B cell (primary cell): ENCODE measurements at regions not wholly inside any gene's neighbourhood (a gene's known extent, or its start where the extent isn't known, plus 50 kb on each side); places are given as distances from the start of the nearest gene placed in this dataset.

Experiments used
- ATAC-seq: fragments of 200-7000 bp; cut with Tn5 transposase; one replicate; pipeline ENCODE4 v1.10.0; 2021; ENCODE audit warnings: low read depth, mild to moderate bottlenecking, moderate number of reproducible peaks, moderate library complexity
- CTCF ChIA-PET: fragments of 350-600 bp; sonication (Branson Sonifier 250); formaldehyde crosslinking; loops from one replicate; lab custom pipeline; 2021; ENCODE audit warnings: antibody characterized with exemption, inconsistent platforms; lab: Charles Lee
- POLR2A ChIA-PET: fragments of 350-600 bp; sonication (Branson Sonifier 250); formaldehyde crosslinking; loops from one replicate; lab custom pipeline; 2021; ENCODE audit warnings: antibody characterized with exemption; lab: Charles Lee
- DNase-seq: peaks from one replicate; pipeline ENCODE4 v3.0.0; 2013
- H2AFZ ChIP-seq: 2 replicates; pipeline ENCODE4 v1.6.1; 2012; ENCODE audit warnings: mild to moderate bottlenecking, low read depth, low read length; ENCODE audit not compliant: insufficient read depth, poor library complexity, severe bottlenecking
- H3K27ac ChIP-seq, 2 donors: 1 replicate in 1 of 2; 2 replicates in 1 of 2; pipeline ENCODE4 v1.5.1; 2012 to 2013; ENCODE audit warnings: low read length in 2 of 2, mild to moderate bottlenecking in 2 of 2, moderate library complexity in 1 of 2
- H3K27me3 ChIP-seq, 4 experiments: fragments of 200-600 bp in 1 of 4; sonication (generic) in 1 of 4; replicated peaks in 1 of 4; 1 replicate in 2 of 4; 2 replicates in 2 of 4; pipeline versions ENCODE4 v1.6.1 to v1.7.0; 2013 to 2016; ENCODE audit warnings: low read length in 3 of 4, mild to moderate bottlenecking in 2 of 4, mixed read lengths in 1 of 4, moderate library complexity in 1 of 4; ENCODE audit not compliant: insufficient read depth in 4 of 4, control insufficient read depth in 3 of 4; ENCODE audit errors: control extremely low read depth in 1 of 4
- H3K36me3 ChIP-seq, 2 experiments: replicated peaks in 1 of 2; 1 replicate in 1 of 2; 2 replicates in 1 of 2; pipeline versions ENCODE4 v1.6.1 to v1.7.1; 2013; ENCODE audit warnings: low read length in 1 of 2; ENCODE audit not compliant: insufficient read depth in 2 of 2, control insufficient read depth in 1 of 2; ENCODE audit errors: control extremely low read depth in 1 of 2, extremely low read depth in 1 of 2
- H3K4me1 ChIP-seq, 2 donors: fragments of 200-600 bp in 1 of 2; sonication (generic) in 1 of 2; 1 replicate in 1 of 2; 2 replicates in 1 of 2; pipeline versions ENCODE4 v1.5.1 to v1.6.1; 2013 to 2017; ENCODE audit warnings: low read length in 2 of 2; ENCODE audit not compliant: control insufficient read depth in 2 of 2, insufficient read depth in 2 of 2
- H3K4me2 ChIP-seq: replicated peaks from 2 replicates; pipeline ENCODE3; 2012; ENCODE audit warnings: mild to moderate bottlenecking, low read depth, low read length; ENCODE audit not compliant: poor library complexity, severe bottlenecking
- H3K4me3 ChIP-seq, 5 experiments: fragments of 200-600 bp in 1 of 5; sonication (generic) in 1 of 5; 1 replicate in 3 of 5; 2 replicates in 2 of 5; pipeline versions ENCODE4 v1.5.1 to v1.7.0; 2011 to 2016; ENCODE audit warnings: low read length in 4 of 5, mild to moderate bottlenecking in 4 of 5, low read depth in 2 of 5, control low read depth in 1 of 5, moderate library complexity in 1 of 5; ENCODE audit not compliant: insufficient read depth in 1 of 5; ENCODE audit errors: control extremely low read depth in 1 of 5, extremely low read depth in 1 of 5
- H3K79me2 ChIP-seq: fragments of 200-600 bp; sonication (generic); one replicate; pipeline ENCODE4 v1.6.0; 2016; ENCODE audit warnings: low read length; ENCODE audit not compliant: control insufficient read depth, insufficient read depth
- H3K9ac ChIP-seq: fragments of 200-600 bp; sonication (generic); 2 replicates; pipeline ENCODE4 v1.6.1; 2017; ENCODE audit warnings: mild to moderate bottlenecking, low read length, moderate library complexity
- H3K9me3 ChIP-seq, 3 donors: one replicate each; pipeline versions ENCODE4 v1.6.1 to v1.7.1; 2013; ENCODE audit warnings: low read length in 2 of 3; ENCODE audit not compliant: control insufficient read depth in 2 of 3, insufficient read depth in 1 of 3; ENCODE audit errors: control extremely low read depth in 1 of 3
- H4K20me1 ChIP-seq: 2 replicates; pipeline ENCODE4 v1.6.0; 2012; ENCODE audit warnings: mild to moderate bottlenecking, low read length; ENCODE audit not compliant: insufficient read depth, control insufficient read depth, poor library complexity, severe bottlenecking
- H3K27ac Mint-ChIP-seq: one replicate; pipeline ENCODE4 v1.8.0; 2021; ENCODE audit warnings: mixed read lengths
- H3K27me3 Mint-ChIP-seq: one replicate; pipeline ENCODE4 v1.8.0; 2021; ENCODE audit warnings: mixed read lengths
- H3K4me1 Mint-ChIP-seq: one replicate; pipeline ENCODE4 v1.8.0; 2021; ENCODE audit warnings: mixed read lengths
- H3K4me3 Mint-ChIP-seq: one replicate; pipeline ENCODE4 v1.8.0; 2021; ENCODE audit warnings: mixed read lengths
- H3K9me3 Mint-ChIP-seq: one replicate; pipeline ENCODE4 v1.8.0; 2022; ENCODE audit warnings: mixed read lengths; ENCODE audit not compliant: insufficient read depth
- EZH2 ChIP-seq: IDR thresholded peaks from 2 replicates; pipeline ENCODE4 v1.6.1; 2012; ENCODE audit warnings: borderline replicate concordance, low read depth, mild to moderate bottlenecking, moderate library complexity, low read length; ENCODE audit not compliant: insufficient read depth, poor library complexity, severe bottlenecking
- WGBS: methylation state at CpG from one replicate; pipeline ENCODE4 v1.1.5; 2013; ENCODE audit warnings: missing lambda C conversion rate; ENCODE audit not compliant: insufficient coverage; 5-methylcytosine and 5-hydroxymethylcytosine counted together
- intact Hi-C: fragments of 100-400 bp; cut with micrococcal nuclease; formaldehyde crosslinking; loops from one replicate; pipeline ENCODE4 v1.10.0; 2022
- TF ChIP-seq, protein P1 (sequence below): fragments of 200-600 bp; IDR thresholded peaks from one replicate; pipeline ENCODE4 v1.8.0; 2022; ENCODE audit warnings: antibody characterized with exemption, mild to moderate bottlenecking

DNA sequence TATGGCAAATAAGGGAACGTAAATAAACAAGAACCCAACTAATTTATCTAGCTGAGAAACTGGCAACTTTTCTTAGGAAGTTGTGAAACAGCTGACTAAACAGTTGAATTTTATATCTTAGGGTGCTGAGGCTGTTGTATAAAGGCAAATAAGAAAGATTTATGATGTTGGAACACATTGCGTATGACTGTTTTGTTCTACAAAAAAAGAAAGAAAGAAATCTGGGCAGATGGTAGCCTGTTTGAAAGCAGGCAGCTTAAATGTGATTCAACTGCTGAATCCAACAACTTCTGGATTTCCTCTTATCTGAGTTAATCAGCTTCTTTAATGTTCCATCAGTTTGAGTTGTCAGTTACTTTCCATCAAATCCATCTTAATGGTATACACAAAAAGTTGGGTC, 214.5 kb downstream of the SNX13 start:
- no peaks in the 10 kb centered on the region for H3K27me3 ChIP-seq
- H3K4me1 ChIP-seq = no peaks in the 10 kb centered on the region
- Mint-ChIP-seq H3K27me3 (peaks cover 6% of the 10 kb centered on the region), H3K27ac (no peak overlapping the region), H3K4me3 (no peak overlapping the region), H3K9me3 (no peaks in the 10 kb centered on the region), H3K4me1 (no peaks in the 10 kb centered on the region)
- intact Hi-C loops = no loop called here
- no peak overlapping the region for H3K4me2 ChIP-seq
- no peaks in the 10 kb centered on the region for H3K9me3 ChIP-seq
- ATAC-seq = no peak
- no peak overlapping the region for H3K9ac ChIP-seq
- H4K20me1 ChIP-seq = no peaks in the 10 kb centered on the region
- H2AFZ ChIP-seq = no peak overlapping the region
- TF ChIP-seq EZH2 = no peak
- TF ChIP-seq, protein P1, sequence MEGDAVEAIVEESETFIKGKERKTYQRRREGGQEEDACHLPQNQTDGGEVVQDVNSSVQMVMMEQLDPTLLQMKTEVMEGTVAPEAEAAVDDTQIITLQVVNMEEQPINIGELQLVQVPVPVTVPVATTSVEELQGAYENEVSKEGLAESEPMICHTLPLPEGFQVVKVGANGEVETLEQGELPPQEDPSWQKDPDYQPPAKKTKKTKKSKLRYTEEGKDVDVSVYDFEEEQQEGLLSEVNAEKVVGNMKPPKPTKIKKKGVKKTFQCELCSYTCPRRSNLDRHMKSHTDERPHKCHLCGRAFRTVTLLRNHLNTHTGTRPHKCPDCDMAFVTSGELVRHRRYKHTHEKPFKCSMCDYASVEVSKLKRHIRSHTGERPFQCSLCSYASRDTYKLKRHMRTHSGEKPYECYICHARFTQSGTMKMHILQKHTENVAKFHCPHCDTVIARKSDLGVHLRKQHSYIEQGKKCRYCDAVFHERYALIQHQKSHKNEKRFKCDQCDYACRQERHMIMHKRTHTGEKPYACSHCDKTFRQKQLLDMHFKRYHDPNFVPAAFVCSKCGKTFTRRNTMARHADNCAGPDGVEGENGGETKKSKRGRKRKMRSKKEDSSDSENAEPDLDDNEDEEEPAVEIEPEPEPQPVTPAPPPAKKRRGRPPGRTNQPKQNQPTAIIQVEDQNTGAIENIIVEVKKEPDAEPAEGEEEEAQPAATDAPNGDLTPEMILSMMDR = no peak
- ChIA-PET CTCF (no interaction called here), POLR2A (no interaction called here)
- H3K79me2 ChIP-seq = no peaks in the 10 kb centered on the region
- no peak overlapping the region for H3K27ac ChIP-seq
- no peak overlapping the region for H3K4me3 ChIP-seq
- whole genome bisulfite sequencing = 88% methylated on average over 1 of the region's 2 CpGs
- no peak for DNase-seq
- no peaks in the 10 kb centered on the region for H3K36me3 ChIP-seq

DNA sequence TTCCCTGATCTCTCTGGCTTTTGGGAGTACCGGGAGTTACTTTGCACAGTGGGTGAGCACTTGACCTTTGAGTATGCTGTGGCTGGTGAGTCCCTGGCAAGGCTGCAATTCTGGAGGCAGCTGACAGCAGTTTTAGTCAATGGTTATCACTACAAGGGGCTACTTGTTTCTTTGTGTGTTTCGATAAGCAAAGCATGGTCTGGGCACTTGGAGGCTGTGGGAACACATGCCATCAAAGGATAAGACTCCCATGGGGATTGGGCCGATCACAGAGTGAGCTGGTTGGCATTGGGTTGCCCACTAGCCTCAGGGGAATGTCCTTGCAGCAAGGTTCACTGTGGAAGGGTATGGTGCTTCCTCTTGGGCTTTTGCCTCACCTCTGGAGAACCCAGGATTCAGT, 208.2 kb downstream of the SNX13 start:
- H3K27ac Mint-ChIP-seq = no peak overlapping the region
- no peaks in the 10 kb centered on the region for H3K79me2 ChIP-seq

More for the DNA sequence above, 208.2 kb downstream of the SNX13 start:
- CTCF ChIA-PET = no interaction called here
- peaks cover 0 to 12% (median 0%) of the 10 kb centered on the region in 3 donors for H3K9me3 ChIP-seq
- no peak overlapping the region for H3K4me2 ChIP-seq
- no peak for DNase-seq
- TF ChIP-seq, protein P1 = no peak
- TF ChIP-seq EZH2 = no peak
- H2AFZ ChIP-seq = no peak overlapping the region
- H3K4me1 ChIP-seq = no peaks in the 10 kb centered on the region
- no peaks in the 10 kb centered on the region for H3K27me3 ChIP-seq
- no peaks in the 10 kb centered on the region for H3K36me3 ChIP-seq
- WGBS = 83% methylated on average over 3 of the region's 3 CpGs
- intact Hi-C loops = no loop called here
- Mint-ChIP-seq H3K27me3 (peaks cover 16% of the 10 kb centered on the region), H3K9me3 (no peaks in the 10 kb centered on the region), H3K4me1 (no peaks in the 10 kb centered on the region), H3K4me3 (no peak overlapping the region)
- H4K20me1 ChIP-seq = no peaks in the 10 kb centered on the region
- H3K27ac ChIP-seq = no peak overlapping the region
- ATAC-seq = no peak
- H3K4me3 ChIP-seq = no peak overlapping the region
- no peak overlapping the region for H3K9ac ChIP-seq
- POLR2A ChIA-PET = no interaction called here
